IMR-90 (cell line): ENCODE measurements at regions not wholly inside any gene's neighbourhood (a gene's known extent, or its start where the extent isn't known, plus 50 kb on each side); places are given as distances from the start of the nearest gene placed in this dataset.

Source experiments
- ATAC-seq: fragments of 200-7000 bp; cut with Tn5 transposase; 2 replicates; pipeline ENCODE4 v1.9.1; 2020; ENCODE audit warnings: low read depth, mild to moderate bottlenecking, moderate library complexity
- BruUV-seq: library from RNA; stranded (reverse); fragments of 400-500 nt; replicated peaks from 2 replicates; lab custom pipeline; 2021; lab: Mats Ljungman, UMichigan
- CTCF ChIA-PET: fragments of 300-600 bp; formaldehyde crosslinking; extraction: SDS; loops from one replicate; lab custom pipeline; 2021; ENCODE audit warnings: antibody characterized with exemption; lab: Yijun Ruan, JAX
- POLR2A ChIA-PET: fragments of 300-600 bp; sonication (Branson Sonifier 250); formaldehyde crosslinking; loops from one replicate; lab custom pipeline; 2022; ENCODE audit warnings: antibody characterized with exemption; ENCODE audit not compliant: unreplicated experiment; lab: Charles Lee
- DNase-seq: peaks from one replicate; pipeline ENCODE4 v3.0.0; 2013
- H2AFZ ChIP-seq: replicated peaks from 2 replicates; pipeline ENCODE3; 2013; ENCODE audit warnings: low read length, mild to moderate bottlenecking; ENCODE audit not compliant: poor library complexity
- H2AK5ac ChIP-seq: 2 replicates; pipeline ENCODE4 v1.6.1; 2013; ENCODE audit warnings: low read depth, low read length, inconsistent platforms
- H2AK9ac ChIP-seq: replicated peaks from 2 replicates; pipeline ENCODE3; 2013; ENCODE audit warnings: mild to moderate bottlenecking, low read depth, low read length, moderate library complexity; ENCODE audit not compliant: poor library complexity
- H2BK120ac ChIP-seq: 2 replicates; pipeline ENCODE4 v1.6.1; 2013; ENCODE audit warnings: low read depth, low read length, inconsistent platforms
- H2BK15ac ChIP-seq: 3 replicates; pipeline ENCODE4 v1.6.1; 2013; ENCODE audit warnings: low read depth, low read length, inconsistent platforms
- H2BK20ac ChIP-seq: 2 replicates; pipeline ENCODE4 v1.6.1; 2013; ENCODE audit warnings: low read depth, mild to moderate bottlenecking, inconsistent platforms, low read length, moderate library complexity
- H2BK5ac ChIP-seq: 2 replicates; pipeline ENCODE4 v1.6.1; 2013; ENCODE audit warnings: mild to moderate bottlenecking, low read depth, low read length, inconsistent platforms; ENCODE audit not compliant: poor library complexity, severe bottlenecking
- H3K14ac ChIP-seq: replicated peaks from 2 replicates; pipeline ENCODE4 v1.6.1; 2013; ENCODE audit warnings: low read depth, low read length, inconsistent platforms
- H3K18ac ChIP-seq: 2 replicates; pipeline ENCODE4 v1.6.1; 2013; ENCODE audit warnings: low read depth, low read length, control low read depth
- H3K23ac ChIP-seq: 2 replicates; pipeline ENCODE4 v1.6.1; 2013; ENCODE audit warnings: low read depth, low read length, inconsistent platforms
- H3K27ac ChIP-seq: 2 replicates; pipeline ENCODE4 v1.5.1; 2013; ENCODE audit warnings: mild to moderate bottlenecking, control low read depth, low read length; ENCODE audit not compliant: insufficient read depth
- H3K27me3 ChIP-seq: 2 replicates; pipeline ENCODE4 v1.6.1; 2013; ENCODE audit warnings: low read length; ENCODE audit not compliant: control insufficient read depth, insufficient read depth
- H3K36me3 ChIP-seq: 2 replicates; pipeline ENCODE4 v1.6.1; 2013; ENCODE audit warnings: low read length, mixed read lengths; ENCODE audit not compliant: control insufficient read depth, insufficient read depth
- H3K4ac ChIP-seq: 2 replicates; pipeline ENCODE4 v1.6.1; 2013; ENCODE audit warnings: low read depth, low read length, inconsistent platforms
- H3K4me1 ChIP-seq: 2 replicates; pipeline ENCODE4 v1.6.1; 2013; ENCODE audit warnings: low read length, mixed read lengths; ENCODE audit not compliant: control insufficient read depth, insufficient read depth
- H3K4me2 ChIP-seq: 2 replicates; pipeline ENCODE4 v1.6.1; 2013; ENCODE audit warnings: low read depth, mild to moderate bottlenecking, control low read depth, low read length, moderate library complexity
- H3K4me3 ChIP-seq: 2 replicates; pipeline ENCODE4 v1.5.1; 2013; ENCODE audit warnings: low read depth, mild to moderate bottlenecking, control low read depth, low read length, moderate library complexity; ENCODE audit not compliant: insufficient read depth
- H3K56ac ChIP-seq: 2 replicates; pipeline ENCODE4 v1.6.1; 2013; ENCODE audit warnings: low read length, inconsistent platforms; ENCODE audit not compliant: insufficient read depth; ENCODE audit errors: extremely low read depth
- H3K79me1 ChIP-seq, 2 experiments: 2 replicates each; pipeline ENCODE4 v1.6.1; 2013; ENCODE audit warnings: low read length in 2 of 2, inconsistent platforms in 1 of 2, low read depth in 1 of 2
- H3K9ac ChIP-seq: 2 replicates; pipeline ENCODE4 v1.6.1; 2013; ENCODE audit warnings: low read depth, low read length, control low read depth
- H3K9me1 ChIP-seq: 2 replicates; pipeline ENCODE4 v1.6.1; 2013; ENCODE audit warnings: low read length, inconsistent platforms; ENCODE audit not compliant: insufficient read depth
- H3K9me3 ChIP-seq: 2 replicates; pipeline ENCODE4 v1.6.1; 2013; ENCODE audit warnings: low read length; ENCODE audit not compliant: control insufficient read depth, insufficient read depth
- H4K20me1 ChIP-seq: 2 replicates; pipeline ENCODE4 v1.6.1; 2013; ENCODE audit warnings: low read length, inconsistent platforms; ENCODE audit not compliant: insufficient read depth
- H4K5ac ChIP-seq: 2 replicates; pipeline ENCODE4 v1.6.1; 2013; ENCODE audit warnings: mild to moderate bottlenecking, low read depth, low read length, control low read depth
- H4K8ac ChIP-seq, 2 experiments: 2 replicates each; pipeline ENCODE4 v1.6.1; 2013; ENCODE audit warnings: low read depth in 2 of 2, low read length in 2 of 2, control low read depth in 1 of 2, inconsistent platforms in 1 of 2
- H4K91ac ChIP-seq: 2 replicates; pipeline ENCODE4 v1.6.1; 2013; ENCODE audit warnings: low read depth, low read length, inconsistent platforms; ENCODE audit not compliant: insufficient read depth
- BHLHE40 ChIP-seq: fragments of 150-350 bp; IDR thresholded peaks from 2 replicates; pipeline ENCODE4 v1.6.1; 2016; ENCODE audit warnings: mild to moderate bottlenecking, low read depth, low read length
- CEBPB ChIP-seq: IDR thresholded peaks from 2 replicates; pipeline ENCODE4 v1.6.1; 2012; ENCODE audit warnings: low read depth, low read length, improper control_type of control experiment
- POLR2A ChIP-seq: IDR thresholded peaks from 2 replicates; pipeline ENCODE4 v1.6.1; 2012; ENCODE audit warnings: mild to moderate bottlenecking, low read depth, low read length
- RCOR1 ChIP-seq: IDR thresholded peaks from 2 replicates; pipeline ENCODE4 v1.6.1; 2012; ENCODE audit warnings: mild to moderate bottlenecking, low read length, improper control_type of control experiment; ENCODE audit not compliant: insufficient replicate concordance
- USF2 ChIP-seq: fragments of 150-350 bp; IDR thresholded peaks from 2 replicates; pipeline ENCODE4 v1.6.1; 2017; ENCODE audit warnings: mild to moderate bottlenecking, antibody characterized with exemption, low read length, low read depth
- WGBS, 2 experiments: methylation state at CpG; one replicate each; pipeline versions ENCODE4 v1.1.5 to v1.1.7; 2013; ENCODE audit warnings: missing lambda C conversion rate in 2 of 2; ENCODE audit not compliant: insufficient read length in 1 of 2; ENCODE audit errors: extremely low coverage in 2 of 2; 5-methylcytosine and 5-hydroxymethylcytosine counted together
- dilution Hi-C: fragments of 300-500 bp; cut with HindIII; formaldehyde crosslinking; loops from one replicate; pipeline ENCODE4 v1.14.3; 2018; ENCODE audit warnings: low sequenced_read_pairs; ENCODE audit not compliant: unreplicated experiment
- in situ Hi-C: fragments of 300-500 bp; cut with MboI; formaldehyde crosslinking; loops from 3 replicates; pipeline ENCODE4 v1.14.3; 2019; ENCODE audit warnings: low sequenced_read_pairs, inconsistent platforms, mixed read lengths
- intact Hi-C: fragments of 100-400 bp; cut with micrococcal nuclease; formaldehyde crosslinking; loops from 2 replicates; pipeline ENCODE4 v1.10.0; 2022

GRCh38 chr12:42953021-42953420 is 363.5 kb upstream of the PRICKLE1 start:
- dilution Hi-C loops (no loop called here), intact Hi-C loops (no loop called here), in situ Hi-C loops (no loop called here)
- no peak overlapping the region for H4K91ac ChIP-seq
- H3K56ac ChIP-seq: no peak overlapping the region
- TF ChIP-seq CEBPB: no peak
- TF ChIP-seq BHLHE40: no peak
- TF ChIP-seq POLR2A: no peak
- no peak for TF ChIP-seq RCOR1
- TF ChIP-seq USF2: no peak
- H3K23ac ChIP-seq: no peak overlapping the region
- no peak overlapping the region for H3K4me2 ChIP-seq
- ATAC-seq: no peak
- no peak overlapping the region for H4K8ac ChIP-seq
- no peaks in the 10 kb centered on the region for H3K79me1 ChIP-seq
- no peak overlapping the region for H2AFZ ChIP-seq
- no peak overlapping the region for H4K5ac ChIP-seq
- ChIA-PET POLR2A (no interaction called here), CTCF (interaction anchor here (1.4 kb wide), 1 partner anchor 10 kb away, joined by 4 read pairs; no protein-coding TSS in a partner anchor)
- no peak overlapping the region for H2BK5ac ChIP-seq
- H2BK20ac ChIP-seq: no peak overlapping the region
- H3K4me3 ChIP-seq: no peak overlapping the region
- no TSS peak for BruUV-seq
- H2AK9ac ChIP-seq: no peak overlapping the region
- no peaks in the 10 kb centered on the region; the same call in 1 of the 2 replicates for H3K9me3 ChIP-seq
- WGBS, 2 experiments: no CpG with 5 or more reads among the region's 2 CpGs
- DNase-seq: no peak
- H3K14ac ChIP-seq: no peak overlapping the region
- H2AK5ac ChIP-seq: no peak overlapping the region
- H3K4ac ChIP-seq: no peak overlapping the region
- H2BK15ac ChIP-seq: no peak overlapping the region
- no peaks in the 10 kb centered on the region for H3K4me1 ChIP-seq
- H3K18ac ChIP-seq: no peak overlapping the region
- no peaks in the 10 kb centered on the region for H4K20me1 ChIP-seq
- no peak overlapping the region for H2BK120ac ChIP-seq
- no peak overlapping the region for H3K27ac ChIP-seq
- no peak overlapping the region for H3K9ac ChIP-seq
- no peaks in the 10 kb centered on the region for H3K27me3 ChIP-seq
- no peaks in the 10 kb centered on the region for H3K36me3 ChIP-seq
- no peaks in the 10 kb centered on the region for H3K9me1 ChIP-seq
